HCT116 (cell line): ENCODE measurements at regions not wholly inside any gene's neighbourhood (a gene's known extent, or its start where the extent isn't known, plus 50 kb on each side); places are given as distances from the start of the nearest gene placed in this dataset.

Source experiments
- ATAC-seq: fragments of 200-7000 bp; cut with Tn5 transposase; 2 replicates; pipeline ENCODE4 v1.9.1; 2020; ENCODE audit warnings: mild to moderate bottlenecking, moderate library complexity
- BruUV-seq: library from RNA; stranded (reverse); fragments of 400-500 nt; replicated peaks from 2 replicates; lab custom pipeline; 2021; lab: Mats Ljungman, UMichigan
- CTCF ChIA-PET: fragments of 300-600 bp; sonication (Branson Sonifier 250); formaldehyde crosslinking; loops from one replicate; lab custom pipeline; 2021; ENCODE audit warnings: antibody characterized with exemption; lab: Charles Lee
- POLR2A ChIA-PET: fragments of 300-600, 350-600 bp; sonication (Branson Sonifier 250); formaldehyde crosslinking; loops from one replicate; lab custom pipeline; 2021; ENCODE audit warnings: antibody characterized with exemption; lab: Charles Lee
- RAD21 ChIA-PET, 2 experiments: fragments of 300-600 bp; sonication (Branson Sonifier 250); formaldehyde crosslinking; loops; one replicate each; lab custom pipeline; 2023; ENCODE audit warnings: low total read pairs in 2 of 2; ENCODE audit not compliant: uncharacterized antibody in 2 of 2, unreplicated experiment in 2 of 2, low non-redundant PET in 1 of 2; lab: Charles Lee
- DNase-seq: peaks from one replicate; pipeline ENCODE4 v3.0.0-alpha.2; 2010; ENCODE audit warnings: low read depth, low spot score
- H2AFZ ChIP-seq: fragments of 200-600 bp; shearing (Covaris generic), sonication (generic); 2 replicates; pipeline ENCODE4 v1.6.1; 2017; ENCODE audit warnings: low read depth, mixed run types, mixed read lengths, antibody characterized with exemption, low read length; ENCODE audit not compliant: poor library complexity, severe bottlenecking
- H3K27ac ChIP-seq: 2 replicates; pipeline ENCODE4 v1.5.1; 2012; ENCODE audit warnings: low read depth, low read length
- H3K27me3 ChIP-seq: fragments of 200-600 bp; sonication (generic); 2 replicates; pipeline ENCODE4 v1.6.1; 2016; ENCODE audit warnings: mixed run types, low read length, mixed read lengths; ENCODE audit not compliant: insufficient read depth
- H3K36me3 ChIP-seq, 2 experiments: fragments of 200-500 bp in 1 of 2; fragments of 200-600 bp in 1 of 2; sonication (Bioruptor generic) in 1 of 2; sonication (generic) in 1 of 2; 2 replicates each; pipeline versions ENCODE4 v1.5.1 to v1.6.1; 2014 to 2016; ENCODE audit warnings: low read length in 2 of 2, inconsistent platforms in 1 of 2, mixed read lengths in 1 of 2, mixed run types in 1 of 2; ENCODE audit not compliant: insufficient read depth in 2 of 2, control insufficient read depth in 1 of 2
- H3K4me1 ChIP-seq, 2 experiments: fragments of 200-600 bp in 1 of 2; sonication (generic) in 1 of 2; 2 replicates each; pipeline versions ENCODE4 v1.5.1 to v1.6.1; 2012 to 2017; ENCODE audit warnings: low read length in 2 of 2, inconsistent platforms in 1 of 2, mild to moderate bottlenecking in 1 of 2, mixed read lengths in 1 of 2, mixed run types in 1 of 2, moderate library complexity in 1 of 2; ENCODE audit not compliant: insufficient read depth in 2 of 2, control insufficient read depth in 1 of 2
- H3K4me2 ChIP-seq: fragments of 200-600 bp; sonication (generic); 2 replicates; pipeline ENCODE4 v1.6.1; 2017; ENCODE audit warnings: mixed run types, low read length, mixed read lengths
- H3K4me3 ChIP-seq, 2 experiments: fragments of 200-600 bp in 1 of 2; sonication (generic) in 1 of 2; replicated peaks in 1 of 2; 2 replicates each; pipeline ENCODE4 v1.5.1; 2011 to 2016; ENCODE audit warnings: low read length in 2 of 2, control low read depth in 1 of 2, low read depth in 1 of 2, mild to moderate bottlenecking in 1 of 2, mixed read lengths in 1 of 2, mixed run types in 1 of 2
- H3K79me2 ChIP-seq: fragments of 200-600 bp; sonication (generic); 2 replicates; pipeline ENCODE4 v1.6.1; 2017; ENCODE audit warnings: mild to moderate bottlenecking, mixed run types, low read length, moderate library complexity, mixed read lengths; ENCODE audit not compliant: insufficient read depth
- H3K9ac ChIP-seq: fragments of 200-600 bp; sonication (generic); 2 replicates; pipeline ENCODE4 v1.6.1; 2016; ENCODE audit warnings: low read length, mixed read lengths
- H3K9me2 ChIP-seq: fragments of 200-600 bp; sonication (generic), shearing (Covaris generic); 2 replicates; pipeline ENCODE4 v1.6.1; 2017; ENCODE audit warnings: mixed run types, mild to moderate bottlenecking, moderate library complexity; ENCODE audit not compliant: insufficient read depth
- H3K9me3 ChIP-seq, 2 experiments: fragments of 200-500 bp in 1 of 2; fragments of 200-600 bp in 1 of 2; sonication (Bioruptor generic) in 1 of 2; sonication (generic) in 1 of 2; 2 replicates each; pipeline ENCODE4 v1.6.1; 2014 to 2017; ENCODE audit warnings: low read length in 2 of 2, mixed read lengths in 2 of 2, inconsistent platforms in 1 of 2, low read depth in 1 of 2, mild to moderate bottlenecking in 1 of 2, mixed run types in 1 of 2, moderate library complexity in 1 of 2; ENCODE audit not compliant: control insufficient read depth in 1 of 2, insufficient read depth in 1 of 2
- H4K20me1 ChIP-seq: fragments of 200-600 bp; sonication (generic), shearing (Covaris generic); 2 replicates; pipeline ENCODE4 v1.6.1; 2017; ENCODE audit warnings: mixed run types, mild to moderate bottlenecking, moderate library complexity; ENCODE audit not compliant: insufficient read depth
- CBX3 ChIP-seq: IDR thresholded peaks from 2 replicates; pipeline ENCODE4 v1.6.1; 2012; ENCODE audit warnings: low read depth
- CEBPB ChIP-seq: IDR thresholded peaks from 2 replicates; pipeline ENCODE4 v1.6.1; 2012; ENCODE audit warnings: low read depth
- EGR1 ChIP-seq: IDR thresholded peaks from 2 replicates; pipeline ENCODE4 v1.6.1; 2012; ENCODE audit warnings: low read depth
- ELF1 ChIP-seq: IDR thresholded peaks from 2 replicates; pipeline ENCODE4 v1.6.1; 2012; ENCODE audit warnings: low read depth, borderline replicate concordance
- EZH2phosphoT487 ChIP-seq: fragments of 200-600 bp; IDR thresholded peaks from 2 replicates; pipeline ENCODE4 v1.6.1; 2018; ENCODE audit warnings: antibody characterized with exemption, borderline replicate concordance
- FOSL1 ChIP-seq: IDR thresholded peaks from 2 replicates; pipeline ENCODE4 v1.6.1; 2012; ENCODE audit warnings: low read depth
- JUND ChIP-seq: IDR thresholded peaks from 2 replicates; pipeline ENCODE4 v1.6.1; 2012
- POLR2A ChIP-seq: IDR thresholded peaks from 2 replicates; pipeline ENCODE4 v1.7.0; 2011; ENCODE audit warnings: borderline replicate concordance; ENCODE audit not compliant: insufficient read depth, insufficient read length; ENCODE audit errors: extremely low read depth
- RAD21 ChIP-seq: IDR thresholded peaks from 2 replicates; pipeline ENCODE4 v1.6.1; 2012; ENCODE audit warnings: low read depth, mild to moderate bottlenecking
- SIN3A ChIP-seq: IDR thresholded peaks from 2 replicates; pipeline ENCODE4 v1.6.1; 2012; ENCODE audit warnings: low read depth
- SP1 ChIP-seq: IDR thresholded peaks from 2 replicates; pipeline ENCODE4 v1.6.1; 2012; ENCODE audit warnings: low read depth
- SRF ChIP-seq: IDR thresholded peaks from 2 replicates; pipeline ENCODE4 v1.6.1; 2012; ENCODE audit warnings: low read depth
- TCF7L2 ChIP-seq: IDR thresholded peaks from 2 replicates; pipeline ENCODE4 v1.7.0; 2011; ENCODE audit warnings: borderline replicate concordance, inconsistent platforms; ENCODE audit not compliant: insufficient read depth, insufficient read length; ENCODE audit errors: extremely low read depth
- YY1 ChIP-seq: IDR thresholded peaks from 2 replicates; pipeline ENCODE4 v1.6.1; 2011; ENCODE audit warnings: low read length, low read depth, moderate library complexity, mild to moderate bottlenecking; ENCODE audit not compliant: insufficient replicate concordance; ENCODE audit errors: extremely low read depth
- ZFX ChIP-seq: fragments of 450-650 bp; IDR thresholded peaks from 2 replicates; pipeline ENCODE4 v1.6.1; 2017
- ZNF274 ChIP-seq: fragments of 200-500 bp; sonication (Bioruptor generic); IDR thresholded peaks from 2 replicates; pipeline ENCODE4 v1.6.1; 2014; ENCODE audit warnings: mild to moderate bottlenecking, low read depth, low read length, inconsistent platforms
- intact Hi-C: fragments of 100-400 bp; cut with micrococcal nuclease; formaldehyde crosslinking; loops from 2 replicates; pipeline ENCODE4 v1.10.0; 2022
- TF ChIP-seq, protein P1 (sequence below): IDR thresholded peaks from 2 replicates; pipeline ENCODE4 v1.6.1; 2012
- TF ChIP-seq, protein P2 (sequence below): IDR thresholded peaks from 2 replicates; pipeline ENCODE4 v1.6.1; 2012; ENCODE audit warnings: low read depth
- TF ChIP-seq, protein P3 (sequence below), 3 experiments: fragments of 200-600 bp in 1 of 3; sonication (generic) in 1 of 3; IDR thresholded peaks in 2 of 3; conservative IDR thresholded peaks in 1 of 3; 2 replicates each; pipeline ENCODE4 v1.5.1; 2012 to 2017; ENCODE audit warnings: low read depth in 2 of 3, low read length in 2 of 3, antibody characterized with exemption in 1 of 3, borderline replicate concordance in 1 of 3, control low read depth in 1 of 3, mild to moderate bottlenecking in 1 of 3, mixed read lengths in 1 of 3, mixed run types in 1 of 3, moderate library complexity in 1 of 3; ENCODE audit not compliant: insufficient read depth in 1 of 3

DNA sequence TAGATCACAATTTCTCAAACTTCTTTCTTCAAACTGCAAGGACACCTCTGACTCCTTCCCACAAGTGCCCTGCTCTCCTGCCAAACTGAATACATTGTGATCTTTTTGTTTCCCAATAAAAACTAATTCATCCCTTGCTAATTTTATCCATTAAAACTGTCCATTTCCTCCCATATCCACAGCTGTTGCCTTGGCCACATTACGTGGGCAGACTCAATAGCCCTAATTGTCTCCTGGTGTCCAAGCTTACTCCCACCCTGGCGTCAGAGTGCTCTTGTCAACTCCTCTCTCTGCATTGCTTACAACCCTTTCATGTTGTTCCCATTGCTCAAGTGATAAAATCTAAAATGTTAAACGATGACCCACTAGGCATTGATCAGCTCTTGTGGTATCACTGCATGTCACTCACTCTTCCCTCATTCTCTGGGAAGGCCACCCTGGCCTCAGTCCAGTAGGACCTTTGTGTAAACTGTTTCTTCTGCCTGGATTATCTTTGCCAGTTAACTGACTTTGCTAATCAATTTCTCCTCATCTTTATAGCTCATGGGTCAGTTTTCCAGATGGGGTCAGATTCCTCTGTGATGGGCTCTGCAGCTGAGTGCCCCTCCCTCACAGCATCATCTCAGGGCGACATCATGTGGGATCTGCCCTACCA lies 525.0 kb downstream of the SLC4A3 start:
- DNase-seq (no peak), ATAC-seq (no peak)
- TF ChIP-seq, protein P1, sequence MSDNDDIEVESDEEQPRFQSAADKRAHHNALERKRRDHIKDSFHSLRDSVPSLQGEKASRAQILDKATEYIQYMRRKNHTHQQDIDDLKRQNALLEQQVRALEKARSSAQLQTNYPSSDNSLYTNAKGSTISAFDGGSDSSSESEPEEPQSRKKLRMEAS, result no peak
- TF ChIP-seq YY1 (no peak), SIN3A (no peak), CBX3 (no peak), EGR1 (no peak), FOSL1 (no peak), ZNF274 (no peak), CEBPB (no peak), ELF1 (no peak), SP1 (no peak), ZFX (no peak), RAD21 (no peak), POLR2A (no peak), SRF (no peak), JUND (no peak), TCF7L2 (no peak), EZH2phosphoT487 (no peak)
- TF ChIP-seq, protein P2, sequence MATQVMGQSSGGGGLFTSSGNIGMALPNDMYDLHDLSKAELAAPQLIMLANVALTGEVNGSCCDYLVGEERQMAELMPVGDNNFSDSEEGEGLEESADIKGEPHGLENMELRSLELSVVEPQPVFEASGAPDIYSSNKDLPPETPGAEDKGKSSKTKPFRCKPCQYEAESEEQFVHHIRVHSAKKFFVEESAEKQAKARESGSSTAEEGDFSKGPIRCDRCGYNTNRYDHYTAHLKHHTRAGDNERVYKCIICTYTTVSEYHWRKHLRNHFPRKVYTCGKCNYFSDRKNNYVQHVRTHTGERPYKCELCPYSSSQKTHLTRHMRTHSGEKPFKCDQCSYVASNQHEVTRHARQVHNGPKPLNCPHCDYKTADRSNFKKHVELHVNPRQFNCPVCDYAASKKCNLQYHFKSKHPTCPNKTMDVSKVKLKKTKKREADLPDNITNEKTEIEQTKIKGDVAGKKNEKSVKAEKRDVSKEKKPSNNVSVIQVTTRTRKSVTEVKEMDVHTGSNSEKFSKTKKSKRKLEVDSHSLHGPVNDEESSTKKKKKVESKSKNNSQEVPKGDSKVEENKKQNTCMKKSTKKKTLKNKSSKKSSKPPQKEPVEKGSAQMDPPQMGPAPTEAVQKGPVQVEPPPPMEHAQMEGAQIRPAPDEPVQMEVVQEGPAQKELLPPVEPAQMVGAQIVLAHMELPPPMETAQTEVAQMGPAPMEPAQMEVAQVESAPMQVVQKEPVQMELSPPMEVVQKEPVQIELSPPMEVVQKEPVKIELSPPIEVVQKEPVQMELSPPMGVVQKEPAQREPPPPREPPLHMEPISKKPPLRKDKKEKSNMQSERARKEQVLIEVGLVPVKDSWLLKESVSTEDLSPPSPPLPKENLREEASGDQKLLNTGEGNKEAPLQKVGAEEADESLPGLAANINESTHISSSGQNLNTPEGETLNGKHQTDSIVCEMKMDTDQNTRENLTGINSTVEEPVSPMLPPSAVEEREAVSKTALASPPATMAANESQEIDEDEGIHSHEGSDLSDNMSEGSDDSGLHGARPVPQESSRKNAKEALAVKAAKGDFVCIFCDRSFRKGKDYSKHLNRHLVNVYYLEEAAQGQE, result no peak
- TF ChIP-seq, protein P3, sequence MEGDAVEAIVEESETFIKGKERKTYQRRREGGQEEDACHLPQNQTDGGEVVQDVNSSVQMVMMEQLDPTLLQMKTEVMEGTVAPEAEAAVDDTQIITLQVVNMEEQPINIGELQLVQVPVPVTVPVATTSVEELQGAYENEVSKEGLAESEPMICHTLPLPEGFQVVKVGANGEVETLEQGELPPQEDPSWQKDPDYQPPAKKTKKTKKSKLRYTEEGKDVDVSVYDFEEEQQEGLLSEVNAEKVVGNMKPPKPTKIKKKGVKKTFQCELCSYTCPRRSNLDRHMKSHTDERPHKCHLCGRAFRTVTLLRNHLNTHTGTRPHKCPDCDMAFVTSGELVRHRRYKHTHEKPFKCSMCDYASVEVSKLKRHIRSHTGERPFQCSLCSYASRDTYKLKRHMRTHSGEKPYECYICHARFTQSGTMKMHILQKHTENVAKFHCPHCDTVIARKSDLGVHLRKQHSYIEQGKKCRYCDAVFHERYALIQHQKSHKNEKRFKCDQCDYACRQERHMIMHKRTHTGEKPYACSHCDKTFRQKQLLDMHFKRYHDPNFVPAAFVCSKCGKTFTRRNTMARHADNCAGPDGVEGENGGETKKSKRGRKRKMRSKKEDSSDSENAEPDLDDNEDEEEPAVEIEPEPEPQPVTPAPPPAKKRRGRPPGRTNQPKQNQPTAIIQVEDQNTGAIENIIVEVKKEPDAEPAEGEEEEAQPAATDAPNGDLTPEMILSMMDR (IDR thresholded peaks at IDR 0.05 in 2 of 3, conservative IDR thresholded peaks at IDR 0.05 in 1 of 3; ENCODE audit: borderline replicate concordance in 1 of 3, insufficient read depth in 1 of 3, low read depth in 2 of 3, low read length in 2 of 3), result no peak
- no peaks in the 10 kb centered on the region for H3K9me2 ChIP-seq
- no peak overlapping the region for H3K27ac ChIP-seq
- intact Hi-C loops, result no loop called here
- POLR2A ChIA-PET, result no interaction called here
- H3K36me3 ChIP-seq, result 0 out of 4 replicates have a peak, but pooled peaks cover 0 to 2% of the 10 kb centered on the region in 2 experiments
- no peaks in the 10 kb centered on the region for H4K20me1 ChIP-seq
- no peaks in the 10 kb centered on the region for H3K9me3 ChIP-seq
- CTCF ChIA-PET, result no interaction called here
- H3K27me3 ChIP-seq, result no peaks in the 10 kb centered on the region
- H3K9ac ChIP-seq, result no peak overlapping the region
- no peak overlapping the region for H3K4me3 ChIP-seq
- no peak overlapping the region for H3K4me2 ChIP-seq
- no TSS peak for BruUV-seq
- RAD21 ChIA-PET, result no interaction called here
- no peak overlapping the region for H2AFZ ChIP-seq
- no peaks in the 10 kb centered on the region for H3K4me1 ChIP-seq
- H3K79me2 ChIP-seq, result no peaks in the 10 kb centered on the region
